NCI-H1092 (cell line): ENCODE measurements at regions not wholly inside any gene's neighbourhood (a gene's known extent, or its start where the extent isn't known, plus 50 kb on each side); places are given as distances from the start of the nearest gene placed in this dataset.

Experiments
- DNase-seq: peaks from one replicate; lab custom pipeline; 2025; lab: John Stamatoyannopoulos, UW

DNA sequence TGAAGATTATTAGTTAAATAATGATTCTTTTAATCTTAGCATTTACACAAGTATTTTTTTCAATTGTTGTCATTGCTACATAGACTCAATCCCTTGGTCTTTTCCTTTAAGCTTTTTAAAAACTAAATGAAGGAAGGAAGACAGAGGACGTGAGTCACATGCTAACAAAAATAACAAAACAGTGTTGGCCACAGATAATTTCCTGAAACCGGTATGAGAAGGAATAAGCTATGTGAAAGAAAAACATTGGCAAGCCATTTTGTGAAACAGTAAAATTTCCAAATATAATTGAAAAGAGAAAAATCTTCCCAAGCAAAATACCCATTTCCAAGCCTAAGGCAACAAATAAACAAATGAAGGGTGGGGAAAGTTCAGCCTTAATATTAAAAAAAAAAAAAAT is 223.0 kb downstream of the AHR start:
- no peak for DNase-seq

DNA sequence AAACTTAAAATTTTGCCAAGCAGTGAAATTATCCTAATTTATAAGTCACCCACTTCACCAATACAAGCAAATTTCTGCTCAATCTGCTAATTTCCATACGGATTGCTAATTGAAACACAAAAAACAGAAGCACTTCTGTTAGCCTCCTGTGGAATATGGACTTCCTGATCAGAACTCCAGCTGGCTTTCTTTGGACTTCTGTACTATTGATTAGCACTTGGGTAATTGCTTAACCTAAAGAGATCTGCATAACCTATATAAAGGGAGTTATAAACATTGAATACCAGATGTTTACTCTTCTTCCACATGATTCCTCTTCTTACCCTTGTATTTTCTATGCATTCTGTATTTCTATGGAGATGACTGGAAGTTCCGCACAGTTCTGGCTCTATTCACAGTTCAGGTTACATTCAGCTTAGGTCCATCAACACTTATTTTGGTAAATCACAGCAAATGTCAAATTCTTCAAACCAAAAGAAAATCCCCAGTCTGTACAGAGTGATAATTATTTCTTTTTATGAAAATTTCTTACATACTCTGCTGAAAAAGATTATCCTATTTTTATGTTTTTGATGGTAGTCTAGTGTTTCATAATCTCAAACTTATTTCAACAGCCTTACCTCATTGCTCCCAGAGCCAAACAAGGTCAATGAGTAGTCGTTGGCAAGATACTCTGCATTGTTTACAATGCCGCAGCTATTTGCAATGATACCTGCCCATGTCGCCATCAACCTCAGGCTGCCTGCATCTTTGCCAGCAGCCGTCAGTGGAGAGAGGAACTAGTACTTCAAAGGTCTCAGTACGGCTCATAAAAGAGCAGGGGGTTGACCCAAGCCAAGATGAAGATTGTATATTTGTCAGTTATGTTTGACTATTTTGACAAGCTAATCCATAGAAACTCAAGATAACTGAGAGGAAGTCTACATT is 225.6 kb downstream of the AHR start:
- no peak for DNase-seq

DNA sequence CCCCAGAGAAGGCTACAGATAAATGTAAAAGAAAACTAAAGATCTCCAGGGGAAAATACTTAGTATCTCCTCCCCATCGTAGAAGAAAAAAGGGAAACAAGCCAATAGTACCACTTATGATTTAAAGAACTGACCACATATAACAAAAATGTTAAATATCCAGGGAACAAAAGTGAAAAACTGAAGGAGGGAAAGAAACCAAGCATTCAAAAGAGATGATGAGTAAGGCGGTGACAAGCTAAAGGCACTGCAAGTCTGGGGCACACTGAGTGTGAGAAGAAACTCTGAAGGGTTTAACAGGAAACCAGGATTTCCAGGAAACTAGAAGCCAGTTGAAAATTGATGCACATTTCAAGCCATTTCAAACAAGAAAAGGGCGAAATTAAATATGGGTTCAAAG is 226.3 kb downstream of the AHR start:
- no peak for DNase-seq

DNA sequence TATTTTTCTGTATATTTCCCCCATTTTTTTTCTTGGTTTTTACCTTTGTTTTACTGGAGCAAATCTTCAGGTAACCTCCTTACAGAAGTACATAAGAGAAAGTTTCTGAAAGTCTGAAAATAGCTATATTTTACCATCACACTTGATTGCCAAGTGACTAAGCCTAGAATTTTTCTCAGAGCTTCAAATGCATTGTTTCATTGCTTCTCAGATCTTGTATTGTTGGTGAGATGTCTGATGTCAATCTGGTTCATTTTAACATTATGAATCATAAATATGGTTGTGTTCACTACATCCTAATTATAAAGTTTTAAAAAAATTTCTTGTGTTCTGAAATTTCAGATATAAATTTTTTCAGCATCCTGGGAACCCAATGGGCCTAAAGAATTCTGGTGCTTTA is 228.2 kb downstream of the AHR start:
- DNase-seq = no peak

DNA sequence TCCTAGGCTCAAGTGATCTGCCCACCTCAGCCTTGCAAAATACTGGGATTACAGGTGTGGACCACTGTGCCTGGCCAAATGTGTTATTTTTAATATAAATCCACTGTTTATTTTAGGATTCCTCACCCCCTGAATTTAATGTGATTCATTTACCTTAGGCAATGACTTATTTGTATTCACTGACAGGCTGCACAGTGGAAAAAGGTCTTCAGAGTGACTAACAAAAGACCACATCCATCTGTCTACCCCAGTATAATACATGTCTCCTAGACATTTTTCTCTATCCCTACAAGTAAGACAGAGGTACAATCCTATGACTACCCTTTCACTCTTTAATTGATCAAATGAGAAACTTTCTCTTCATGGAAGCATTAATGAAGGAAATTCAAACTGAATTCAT is 230.2 kb downstream of the AHR start:
- no peak for DNase-seq

DNA sequence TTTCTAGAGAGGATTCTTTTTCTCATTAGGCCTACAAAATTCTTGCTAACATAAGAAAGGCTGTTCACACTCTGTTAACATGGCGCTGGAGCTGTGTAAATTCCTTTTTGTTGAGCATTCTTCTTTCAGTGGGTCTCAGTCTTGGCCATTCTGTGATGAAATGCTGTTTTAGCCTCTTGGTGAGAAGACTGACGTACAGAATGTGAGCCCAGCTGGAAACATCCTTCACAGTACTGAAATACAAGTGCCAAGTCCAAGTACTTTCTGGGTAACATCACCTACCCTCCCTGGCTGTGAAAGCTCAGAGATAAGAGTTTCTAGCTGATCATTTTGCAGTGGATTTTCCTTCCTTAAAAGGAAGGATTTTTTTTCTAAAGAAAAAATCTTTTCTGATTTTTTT is 231.8 kb downstream of the AHR start:
- no peak for DNase-seq

DNA sequence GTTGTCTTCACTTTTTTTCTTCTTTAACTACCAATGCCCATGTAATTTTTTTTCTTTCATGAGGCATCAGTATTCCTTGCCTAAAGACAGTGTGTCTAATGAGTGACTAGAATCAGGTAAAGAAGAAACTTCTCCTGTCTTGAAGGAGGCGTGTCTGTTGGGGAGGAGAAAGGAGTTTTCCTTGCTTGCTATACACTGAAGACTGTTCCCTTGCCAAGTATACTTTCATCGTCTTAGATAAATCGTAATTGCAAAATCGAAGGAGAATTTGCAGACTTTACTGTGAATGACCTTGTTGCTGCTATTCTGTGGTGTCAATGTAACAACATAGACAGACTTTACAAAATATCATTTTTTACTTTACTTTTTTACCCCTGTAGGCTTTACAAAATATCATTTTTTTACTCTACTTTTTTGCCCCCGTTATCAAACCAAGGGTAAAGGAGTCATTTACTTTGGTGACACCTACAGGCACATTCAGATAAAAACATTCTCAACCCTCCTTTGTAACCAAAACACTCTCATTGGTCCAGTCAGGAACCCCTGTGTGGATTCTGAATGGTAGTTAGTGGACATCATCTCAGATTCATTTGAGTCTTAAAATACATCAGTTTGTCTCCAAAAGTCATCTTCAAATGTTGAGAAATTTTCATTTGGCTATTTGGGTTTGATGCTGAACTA is 232.4 kb downstream of the AHR start:
- no peak for DNase-seq

DNA sequence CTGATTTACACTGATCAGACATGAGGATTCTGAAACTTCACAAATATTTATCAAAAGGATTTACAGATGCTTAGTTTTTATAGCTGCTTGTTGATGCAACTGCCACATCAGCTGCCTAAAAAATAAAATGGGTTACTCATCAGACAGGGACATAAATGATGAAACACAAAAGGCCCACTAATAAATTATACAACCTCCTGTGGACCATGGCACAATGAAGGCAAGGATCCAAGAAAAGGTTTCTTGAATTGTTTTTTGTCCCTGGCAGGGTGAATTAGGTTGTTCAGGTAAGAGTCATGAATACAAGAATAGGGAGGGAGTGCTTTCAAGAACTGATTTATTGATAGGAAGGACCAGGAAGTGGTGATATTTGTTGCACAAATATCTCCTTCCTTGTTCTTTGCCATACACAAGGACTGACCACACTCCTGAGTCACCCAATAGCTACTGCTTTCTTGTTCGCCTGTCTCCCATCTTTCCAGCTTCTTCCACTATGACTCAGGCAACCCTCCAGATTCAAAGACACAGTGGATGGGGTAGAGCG is 234.5 kb downstream of the AHR start:
- DNase-seq = no peak

DNA sequence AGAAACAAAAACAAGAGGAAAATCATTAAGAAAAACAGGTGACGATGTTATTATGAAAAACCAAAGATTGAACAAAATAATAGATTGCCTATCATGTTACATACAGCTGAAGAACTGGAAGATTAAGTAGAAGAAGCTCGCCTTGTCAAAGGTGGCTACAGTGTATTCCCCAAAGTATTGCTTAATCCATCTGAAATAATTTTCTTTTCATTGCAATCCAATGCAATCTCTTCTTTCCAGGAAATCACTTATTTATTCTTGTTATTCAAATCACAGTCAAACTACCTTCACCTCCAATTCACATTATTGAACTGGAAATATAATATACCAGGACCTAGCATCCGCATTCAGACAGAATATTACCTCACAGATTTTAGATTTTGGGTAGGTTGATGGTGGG is 235.9 kb downstream of the AHR start:
- no peak for DNase-seq

DNA sequence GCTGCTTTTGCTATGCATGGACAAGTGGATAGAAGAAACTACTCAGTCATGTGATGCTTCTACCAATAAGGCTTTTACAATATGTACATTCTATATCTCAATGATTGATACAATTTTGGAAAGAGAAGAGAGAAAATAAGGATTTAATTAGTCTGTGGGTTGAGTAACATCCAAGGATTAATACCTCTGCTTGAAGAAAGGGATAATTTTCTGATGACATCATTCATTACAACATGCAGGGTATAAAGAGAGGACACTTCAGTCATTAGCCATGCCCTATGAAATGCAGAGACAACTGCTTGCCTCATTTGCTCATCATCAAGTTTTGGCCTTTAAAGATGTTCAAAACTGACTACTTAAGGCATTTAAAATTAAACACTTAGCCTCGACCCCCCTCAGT is 237.3 kb downstream of the AHR start:
- DNase-seq = no peak

DNA sequence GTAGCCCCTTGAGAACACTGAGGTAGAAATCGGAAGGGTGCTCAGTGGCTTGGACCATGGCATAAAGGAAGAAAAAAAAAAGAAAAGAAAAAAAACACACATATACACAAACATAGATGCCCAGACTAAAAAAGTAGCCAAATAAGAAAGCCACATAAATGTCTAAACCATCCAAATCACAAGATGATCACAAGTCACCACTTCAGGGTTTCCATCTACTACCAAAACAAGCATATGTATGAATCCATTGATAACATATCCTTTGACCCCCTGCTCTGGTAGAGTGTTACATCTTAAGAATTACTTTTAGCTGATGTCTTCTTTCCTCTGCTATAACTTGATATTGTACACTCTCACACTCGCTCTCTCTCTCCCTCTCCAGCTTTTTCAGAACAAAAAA is 245.9 kb downstream of the AHR start:
- DNase-seq = no peak

DNA sequence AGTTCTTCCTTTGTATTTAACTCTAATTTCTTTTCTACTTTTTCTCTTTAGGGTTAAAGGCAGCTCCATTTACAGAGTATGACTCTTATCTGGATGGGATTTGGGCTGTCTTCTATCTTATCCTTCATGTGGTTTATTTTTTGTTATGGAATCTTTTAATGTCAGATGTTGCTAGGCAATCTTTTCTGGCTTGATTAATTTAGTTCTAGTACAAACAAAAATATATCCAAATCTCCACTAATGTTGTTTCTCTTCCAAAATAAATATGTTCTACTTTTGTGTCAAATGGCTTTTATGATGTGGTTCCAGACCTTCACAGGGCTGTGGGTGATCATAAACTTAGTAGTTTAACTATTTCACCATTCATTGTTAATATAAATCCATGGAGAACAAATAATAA is 246.9 kb downstream of the AHR start:
- DNase-seq = no peak

DNA sequence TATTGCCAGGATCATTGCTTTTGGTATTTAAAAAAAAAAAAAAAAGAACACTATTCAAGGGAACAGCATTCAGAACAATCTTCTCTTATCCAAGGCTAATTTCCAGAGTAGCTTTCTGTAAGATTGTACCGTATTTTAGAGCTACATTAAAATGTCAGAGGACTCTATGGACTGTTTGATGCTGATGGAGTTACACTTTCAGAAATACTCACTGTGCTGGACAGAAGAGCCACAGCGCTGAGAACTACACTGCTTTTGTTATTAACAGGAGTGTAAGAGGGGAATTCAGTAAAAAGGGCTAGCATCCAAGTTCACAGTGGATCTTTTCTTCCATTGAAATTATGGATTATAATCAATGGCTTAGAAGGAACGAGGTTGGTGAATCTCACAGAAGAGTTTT is 247.7 kb downstream of the AHR start:
- DNase-seq = no peak

DNA sequence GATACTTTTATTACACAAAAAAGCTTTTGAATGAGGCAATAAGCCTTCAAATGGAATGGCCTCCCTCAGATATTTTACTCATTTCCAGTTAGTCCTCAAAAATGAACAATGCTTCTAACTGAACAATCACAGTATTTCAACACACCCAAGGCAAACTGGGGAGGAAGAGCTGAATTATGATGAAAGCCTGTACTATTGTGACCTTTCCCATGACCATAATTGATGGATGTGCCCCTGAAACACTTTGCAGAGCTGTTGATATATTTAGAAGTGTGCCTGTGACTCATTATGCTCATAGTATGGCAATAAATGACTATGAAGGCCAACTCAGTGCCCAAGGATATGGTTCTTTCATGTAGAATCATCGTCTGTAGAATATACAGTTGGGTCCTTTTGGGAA is 248.1 kb downstream of the AHR start:
- DNase-seq = no peak

DNA sequence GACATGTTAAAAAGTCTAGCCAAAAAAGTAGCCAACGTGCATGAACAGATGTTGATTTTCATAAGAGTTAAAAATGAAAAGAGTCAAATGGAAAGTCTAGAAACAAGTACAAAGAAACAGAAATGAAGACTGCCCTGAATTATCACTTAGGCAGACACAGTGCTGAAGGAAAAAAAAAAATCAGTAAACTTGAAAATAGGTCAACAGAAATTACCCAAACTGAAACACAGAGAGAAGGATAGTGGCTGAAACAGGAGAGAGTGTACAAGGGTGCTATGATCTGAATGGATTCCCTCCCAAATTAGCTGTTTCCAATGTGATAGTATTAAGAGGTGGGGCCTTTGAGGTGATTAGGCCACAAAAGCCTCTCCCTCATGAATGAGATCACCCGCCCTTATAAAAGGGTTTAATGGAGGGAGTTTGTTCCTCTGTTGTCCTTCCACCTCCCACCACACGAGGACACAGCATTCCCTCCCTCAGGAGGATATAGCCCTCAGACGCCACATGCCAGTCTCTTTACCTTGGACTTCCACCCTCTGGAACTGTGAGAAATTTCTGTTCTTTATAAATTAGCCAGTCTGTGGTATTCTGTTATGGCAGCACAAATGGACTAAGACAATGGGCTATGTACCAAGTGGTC is 249.7 kb downstream of the AHR start:
- DNase-seq = no peak

DNA sequence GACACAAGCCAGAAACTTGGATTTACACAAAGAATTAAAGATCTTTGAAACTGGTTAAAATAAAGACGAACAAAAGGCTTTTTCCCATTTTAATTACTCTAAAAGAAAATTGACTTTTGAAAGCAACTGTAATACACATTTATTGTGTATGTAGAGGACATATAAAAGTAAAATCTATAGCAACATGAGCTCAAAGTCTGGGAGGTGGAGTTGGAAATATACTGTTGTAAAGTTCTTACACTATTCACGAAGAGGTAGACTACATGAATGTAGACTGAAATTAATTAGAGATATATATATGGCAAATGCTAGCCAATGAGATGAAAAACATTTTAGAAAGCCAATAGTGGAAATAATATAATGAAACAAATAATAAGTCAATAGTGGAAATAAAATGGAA is 251.0 kb downstream of the AHR start:
- no peak for DNase-seq

DNA sequence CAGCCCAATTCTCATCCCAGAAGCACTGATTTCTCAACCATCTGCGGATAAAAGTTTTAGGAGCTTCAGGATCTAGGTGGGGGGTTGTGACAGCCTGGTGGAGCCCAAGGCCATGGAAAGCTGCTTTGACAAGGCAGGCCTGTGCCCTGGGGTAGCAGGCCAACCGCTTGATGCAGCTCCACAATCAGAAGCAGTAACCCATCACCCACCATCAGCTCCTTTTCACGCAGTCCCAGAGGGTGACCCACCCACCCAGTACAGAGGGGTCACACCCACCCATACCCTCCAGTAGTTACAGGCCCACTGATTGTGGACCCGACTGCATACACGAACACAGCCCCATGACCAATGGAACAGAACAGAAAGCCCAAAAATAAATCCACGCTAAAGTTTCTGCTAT is 253.9 kb downstream of the AHR start:
- DNase-seq = no peak

DNA sequence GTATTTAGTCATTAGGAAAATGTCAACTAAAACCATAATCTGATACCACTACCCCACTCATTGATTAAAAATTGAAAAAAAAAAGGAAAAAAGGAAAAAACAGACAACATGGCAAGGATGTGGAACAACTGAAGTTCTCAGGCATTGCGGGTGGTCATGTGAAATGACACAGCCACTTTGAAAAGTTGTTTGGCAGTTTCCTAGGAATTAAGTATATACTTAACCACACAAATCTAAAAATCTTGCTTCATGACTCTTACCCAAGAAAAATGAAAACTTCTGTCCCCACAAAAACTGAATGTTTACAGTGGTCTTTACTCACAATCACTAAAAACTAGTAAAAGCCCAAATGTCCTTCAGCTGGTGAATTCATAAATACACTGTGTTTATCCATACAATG is 254.5 kb downstream of the AHR start:
- no peak for DNase-seq

DNA sequence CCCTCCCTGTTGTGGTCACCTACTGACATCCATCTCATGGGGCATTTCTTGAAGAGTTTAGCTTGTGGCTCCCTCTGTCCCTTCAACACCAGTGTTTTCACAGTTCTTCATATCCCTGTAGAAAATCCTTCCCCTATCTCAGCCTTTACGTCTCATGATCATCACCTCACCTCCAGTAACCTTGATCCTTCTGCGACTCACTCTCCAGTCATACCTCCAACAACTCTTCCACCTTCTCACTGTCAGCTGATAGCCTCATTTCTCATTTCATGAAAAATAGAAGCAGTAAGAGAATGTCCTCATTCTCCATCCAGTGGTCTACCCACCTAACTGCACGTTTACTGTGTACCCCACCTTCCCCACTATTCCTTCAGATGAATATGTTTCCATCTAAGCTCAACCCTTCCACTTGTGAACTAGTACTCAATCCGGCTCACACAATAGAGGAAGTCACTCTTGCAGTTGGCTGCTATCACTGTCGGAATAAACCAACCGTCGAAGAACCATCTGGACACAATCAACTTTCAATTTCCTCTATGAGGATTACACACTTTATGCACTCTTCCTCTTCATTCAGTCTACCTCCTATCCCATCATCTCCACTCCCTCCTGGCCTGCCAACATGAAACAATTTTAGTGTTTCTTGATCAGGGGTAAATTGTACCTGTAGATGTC is 256.0 kb downstream of the AHR start:
- DNase-seq = no peak

DNA sequence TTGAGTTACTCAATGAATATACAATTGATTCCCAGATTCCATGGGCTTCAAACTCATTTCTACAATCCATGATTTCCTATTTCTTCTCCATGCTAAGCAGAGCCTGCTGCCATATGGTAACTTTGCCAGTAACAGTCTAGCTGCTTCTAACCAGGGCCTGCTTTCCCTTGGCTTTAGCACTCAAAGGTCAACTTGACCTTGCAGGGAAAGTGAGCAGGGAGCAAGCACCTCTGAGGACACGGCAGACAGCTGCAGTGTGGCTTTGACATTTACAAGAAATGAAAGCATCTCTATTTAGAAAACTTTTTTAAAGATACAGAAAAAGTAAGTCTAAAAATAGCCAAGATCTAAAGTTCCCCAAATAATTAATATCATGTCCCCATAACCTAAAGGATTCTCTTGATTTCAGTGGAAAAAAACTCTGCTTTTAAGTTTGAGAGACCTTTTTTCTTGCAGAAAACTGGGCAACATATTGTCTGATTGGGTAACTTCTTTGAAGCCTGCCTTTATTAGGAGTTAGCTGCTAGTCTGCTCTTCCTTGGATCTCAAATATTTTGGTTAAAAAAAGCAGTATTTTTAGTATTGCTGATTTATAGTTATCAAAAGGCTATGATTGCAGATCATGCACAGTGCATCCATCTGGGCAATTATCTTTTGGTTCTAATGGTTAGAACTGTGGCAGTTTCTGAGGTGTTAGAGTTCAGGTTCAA is 257.9 kb downstream of the AHR start:
- DNase-seq = no peak

DNA sequence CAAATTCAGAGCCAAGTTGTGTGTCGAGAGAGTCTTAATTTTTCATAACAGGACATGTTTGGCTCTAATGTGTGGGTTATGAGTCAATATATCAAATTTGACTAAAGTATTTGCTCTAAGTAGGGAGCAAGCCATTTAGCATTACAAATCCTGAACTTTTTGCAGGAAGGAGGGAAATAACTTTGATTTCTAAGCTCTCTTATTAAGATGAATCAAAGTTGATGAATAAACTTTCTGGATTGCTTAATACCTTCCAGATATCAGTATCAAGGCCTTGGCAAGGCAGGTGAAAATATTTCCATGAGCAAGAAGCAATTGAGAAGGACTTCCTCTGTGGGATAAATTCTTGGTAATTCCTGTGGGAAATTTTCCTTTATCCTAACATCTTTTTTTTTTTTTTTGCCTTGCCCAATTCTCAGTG is 258.8 kb downstream of the AHR start:
- DNase-seq = no peak

DNA sequence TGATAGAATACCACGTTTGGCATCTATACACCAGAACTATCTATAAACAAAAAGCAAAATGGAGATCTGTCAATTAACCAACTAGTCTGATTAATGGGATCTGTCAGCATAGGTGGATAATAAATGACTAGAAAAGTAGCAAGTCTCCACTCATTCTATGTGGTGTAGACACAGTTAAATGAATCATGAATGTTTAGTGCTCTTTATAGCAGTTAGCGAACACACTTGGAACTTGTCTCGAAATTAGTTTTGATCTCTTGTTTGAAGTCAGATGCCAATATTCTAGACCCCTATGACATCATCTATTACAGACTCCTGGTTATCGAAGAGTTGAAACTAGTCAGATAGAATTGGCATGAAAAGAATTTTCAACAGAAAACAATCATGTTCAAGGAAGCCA is 259.7 kb downstream of the AHR start:
- no peak for DNase-seq
